Calu3 (cell line): ENCODE measurements at regions not wholly inside any gene's neighbourhood (a gene's known extent, or its start where the extent isn't known, plus 50 kb on each side); places are given as distances from the start of the nearest gene placed in this dataset.

Experiments used
- BruUV-seq: library from RNA; stranded (reverse); fragments of 400-500 nt; replicated peaks from 2 replicates; lab custom pipeline; 2021; lab: Mats Ljungman, UMichigan
- CTCF ChIA-PET: fragments of 300-600 bp; sonication (Branson Sonifier 250); formaldehyde crosslinking; loops from one replicate; lab custom pipeline; 2022; ENCODE audit warnings: antibody characterized with exemption; lab: Charles Lee
- DNase-seq: peaks from one replicate; pipeline ENCODE4 v3.0.0; 2022
- H3K27ac Mint-ChIP-seq: one replicate; pipeline ENCODE4 v1.8.0; 2022; ENCODE audit warnings: mixed read lengths; ENCODE audit not compliant: unreplicated experiment
- H3K27me3 Mint-ChIP-seq: one replicate; pipeline ENCODE4 v1.8.0; 2022; ENCODE audit warnings: mixed read lengths; ENCODE audit not compliant: unreplicated experiment
- H3K36me3 Mint-ChIP-seq: one replicate; pipeline ENCODE4 v1.8.0; 2022; ENCODE audit warnings: mild to moderate bottlenecking, moderate library complexity, mixed read lengths; ENCODE audit not compliant: insufficient read depth, unreplicated experiment
- H3K4me1 Mint-ChIP-seq: one replicate; pipeline ENCODE4 v1.8.0; 2022; ENCODE audit warnings: mild to moderate bottlenecking, low read depth, mixed read lengths; ENCODE audit not compliant: unreplicated experiment
- H3K4me3 Mint-ChIP-seq: one replicate; pipeline ENCODE4 v1.8.0; 2022; ENCODE audit warnings: mild to moderate bottlenecking, low read depth, moderate library complexity, mixed read lengths; ENCODE audit not compliant: unreplicated experiment
- H3K9me3 Mint-ChIP-seq: one replicate; pipeline ENCODE4 v1.8.0; 2022; ENCODE audit warnings: low read depth, mixed read lengths; ENCODE audit not compliant: unreplicated experiment
- intact Hi-C: fragments of 100-400 bp; cut with micrococcal nuclease; formaldehyde crosslinking; loops from one replicate; pipeline ENCODE4 v1.10.0; 2022; ENCODE audit not compliant: unreplicated experiment
- TF ChIP-seq, protein P1 (sequence below): fragments of 200-600 bp; IDR thresholded peaks from one replicate; pipeline ENCODE4 v1.8.0; 2022; ENCODE audit warnings: antibody characterized with exemption; ENCODE audit not compliant: unreplicated experiment

DNA sequence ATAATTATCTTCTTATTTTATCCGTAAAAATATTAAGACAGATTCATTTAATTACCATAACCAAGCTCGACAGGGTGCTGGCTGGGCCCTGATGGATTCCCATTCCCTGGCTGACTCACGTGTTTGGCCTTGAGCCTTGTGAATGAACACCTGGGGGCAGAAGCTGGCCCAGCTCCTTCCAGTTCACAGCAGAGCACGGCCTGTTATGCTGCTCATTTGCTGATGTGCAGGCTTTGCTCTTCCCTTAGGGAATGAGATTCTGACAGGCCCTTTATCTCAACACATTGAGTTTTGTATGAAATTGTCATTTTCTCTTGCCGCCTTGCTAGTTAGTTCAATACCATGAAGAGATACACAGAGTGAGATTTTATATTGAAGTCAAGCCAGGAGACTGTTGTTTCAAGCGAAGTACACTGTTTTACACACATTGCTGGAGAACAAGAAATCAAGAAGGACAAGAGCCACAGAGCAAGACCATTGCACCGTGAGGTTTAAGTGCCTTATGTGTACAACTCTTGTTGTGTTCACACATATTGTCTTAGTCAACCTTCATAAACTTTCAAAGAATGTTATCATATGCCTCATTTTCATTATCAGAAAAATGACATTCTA is 1583.3 kb downstream of the STIM2 start:
- H3K4me1 Mint-ChIP-seq, result no peaks in the 10 kb centered on the region
- H3K9me3 Mint-ChIP-seq, result peaks cover 9% of the 10 kb centered on the region
- CTCF ChIA-PET, result no interaction called here
- TF ChIP-seq, protein P1, sequence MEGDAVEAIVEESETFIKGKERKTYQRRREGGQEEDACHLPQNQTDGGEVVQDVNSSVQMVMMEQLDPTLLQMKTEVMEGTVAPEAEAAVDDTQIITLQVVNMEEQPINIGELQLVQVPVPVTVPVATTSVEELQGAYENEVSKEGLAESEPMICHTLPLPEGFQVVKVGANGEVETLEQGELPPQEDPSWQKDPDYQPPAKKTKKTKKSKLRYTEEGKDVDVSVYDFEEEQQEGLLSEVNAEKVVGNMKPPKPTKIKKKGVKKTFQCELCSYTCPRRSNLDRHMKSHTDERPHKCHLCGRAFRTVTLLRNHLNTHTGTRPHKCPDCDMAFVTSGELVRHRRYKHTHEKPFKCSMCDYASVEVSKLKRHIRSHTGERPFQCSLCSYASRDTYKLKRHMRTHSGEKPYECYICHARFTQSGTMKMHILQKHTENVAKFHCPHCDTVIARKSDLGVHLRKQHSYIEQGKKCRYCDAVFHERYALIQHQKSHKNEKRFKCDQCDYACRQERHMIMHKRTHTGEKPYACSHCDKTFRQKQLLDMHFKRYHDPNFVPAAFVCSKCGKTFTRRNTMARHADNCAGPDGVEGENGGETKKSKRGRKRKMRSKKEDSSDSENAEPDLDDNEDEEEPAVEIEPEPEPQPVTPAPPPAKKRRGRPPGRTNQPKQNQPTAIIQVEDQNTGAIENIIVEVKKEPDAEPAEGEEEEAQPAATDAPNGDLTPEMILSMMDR, result no peak
- H3K27ac Mint-ChIP-seq, result no peak overlapping the region
- H3K27me3 Mint-ChIP-seq, result no peaks in the 10 kb centered on the region
- BruUV-seq, result no TSS peak
- DNase-seq, result no peak
- intact Hi-C loops, result no loop called here
- H3K4me3 Mint-ChIP-seq, result no peak overlapping the region
- no peaks in the 10 kb centered on the region for H3K36me3 Mint-ChIP-seq

DNA sequence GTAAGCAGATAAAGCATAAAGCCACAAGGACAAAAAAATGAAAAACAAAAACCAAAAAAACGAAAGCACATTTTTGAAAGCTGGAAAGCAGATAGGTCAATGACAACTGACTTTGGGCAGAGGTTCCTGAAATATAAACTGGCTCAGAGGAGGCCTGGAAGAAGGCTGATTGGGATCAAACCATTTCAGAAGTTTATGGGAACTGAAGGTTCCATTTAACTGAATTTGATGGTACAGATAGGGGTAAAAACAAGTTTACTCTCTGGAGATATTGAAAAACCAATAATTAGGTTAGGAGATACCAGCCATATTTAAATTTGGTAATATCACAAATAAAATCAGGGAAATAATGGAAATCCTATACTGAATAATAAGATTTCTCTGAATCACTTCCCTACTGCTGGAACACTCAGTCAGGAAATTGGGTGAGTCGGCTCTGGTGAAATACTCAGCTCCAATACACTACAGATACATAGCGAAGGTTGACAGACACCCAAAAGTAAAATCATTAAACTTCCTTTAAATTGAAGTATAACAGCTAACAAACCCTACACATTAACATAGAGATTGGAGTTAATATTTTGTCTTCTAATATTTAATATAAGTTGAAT is 1584.3 kb downstream of the STIM2 start:
- Mint-ChIP-seq H3K27ac (no peak overlapping the region), H3K4me1 (no peaks in the 10 kb centered on the region), H3K27me3 (no peaks in the 10 kb centered on the region), H3K36me3 (no peaks in the 10 kb centered on the region), H3K9me3 (peaks cover 11% of the 10 kb centered on the region), H3K4me3 (no peak overlapping the region)
- CTCF ChIA-PET, result no interaction called here
- TF ChIP-seq, protein P1, result no peak
- BruUV-seq, result no TSS peak
- DNase-seq, result no peak
- intact Hi-C loops, result no loop called here

DNA sequence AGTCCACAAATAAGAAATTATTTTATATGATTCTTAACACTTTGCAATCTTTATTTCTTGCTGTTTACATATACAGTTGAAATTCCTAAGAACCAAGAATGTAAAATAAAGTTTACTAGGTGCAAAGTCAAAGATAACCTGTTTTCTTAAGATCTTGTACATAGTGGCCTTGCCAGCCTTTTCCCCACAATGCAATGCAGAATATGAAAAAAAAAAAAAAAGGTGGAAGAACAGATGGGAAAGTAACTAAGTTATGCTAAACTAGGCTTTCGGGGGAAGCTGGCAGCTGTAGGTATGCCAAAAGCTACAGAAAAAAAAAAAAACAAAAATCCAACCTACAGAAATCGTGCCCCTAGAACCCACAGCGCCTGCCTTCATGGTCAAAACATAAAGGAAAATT is 1588.4 kb downstream of the STIM2 start:
- intact Hi-C loops, result no loop called here
- no peak overlapping the region for H3K4me3 Mint-ChIP-seq
- CTCF ChIA-PET, result no interaction called here
- no peaks in the 10 kb centered on the region for H3K27me3 Mint-ChIP-seq
- H3K27ac Mint-ChIP-seq, result no peak overlapping the region
- no peak for DNase-seq
- TF ChIP-seq, protein P1, result no peak
- peaks cover 10% of the 10 kb centered on the region for H3K9me3 Mint-ChIP-seq
- no peaks in the 10 kb centered on the region for H3K36me3 Mint-ChIP-seq
- H3K4me1 Mint-ChIP-seq, result no peaks in the 10 kb centered on the region
- BruUV-seq, result no TSS peak

DNA sequence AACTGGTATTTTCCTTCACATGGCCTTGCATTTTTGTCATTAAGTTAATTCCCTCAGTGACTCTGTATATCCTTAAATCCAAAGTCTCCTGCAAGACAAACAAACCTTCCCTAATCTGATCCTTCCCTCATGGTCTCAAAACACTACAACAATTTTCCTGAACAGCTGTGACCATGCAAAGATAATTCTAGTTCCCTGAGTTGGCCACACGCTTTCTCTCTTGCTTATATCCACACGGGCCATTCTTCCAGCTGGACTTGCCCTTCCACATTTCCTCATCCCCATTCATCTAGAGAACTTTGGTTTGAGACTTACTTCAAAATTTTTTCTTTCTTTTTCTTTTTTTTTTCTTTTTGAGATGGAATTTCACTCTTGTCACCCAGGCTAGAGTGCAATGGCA is 1590.7 kb downstream of the STIM2 start:
- intact Hi-C loops, result no loop called here
- H3K4me3 Mint-ChIP-seq, result no peak overlapping the region
- peaks cover 18% of the 10 kb centered on the region for H3K9me3 Mint-ChIP-seq
- TF ChIP-seq, protein P1, result no peak
- no peak overlapping the region for H3K27ac Mint-ChIP-seq
- no peaks in the 10 kb centered on the region for H3K4me1 Mint-ChIP-seq
- no peak for DNase-seq
- BruUV-seq, result no TSS peak
- CTCF ChIA-PET, result no interaction called here
- H3K36me3 Mint-ChIP-seq, result no peaks in the 10 kb centered on the region
- no peaks in the 10 kb centered on the region for H3K27me3 Mint-ChIP-seq
